ENCODE measurements at regions not wholly inside any gene's neighbourhood (a gene's known extent, or its start where the extent isn't known, plus 50 kb on each side); places are given as distances from the start of the nearest gene placed in this dataset.

DNA sequence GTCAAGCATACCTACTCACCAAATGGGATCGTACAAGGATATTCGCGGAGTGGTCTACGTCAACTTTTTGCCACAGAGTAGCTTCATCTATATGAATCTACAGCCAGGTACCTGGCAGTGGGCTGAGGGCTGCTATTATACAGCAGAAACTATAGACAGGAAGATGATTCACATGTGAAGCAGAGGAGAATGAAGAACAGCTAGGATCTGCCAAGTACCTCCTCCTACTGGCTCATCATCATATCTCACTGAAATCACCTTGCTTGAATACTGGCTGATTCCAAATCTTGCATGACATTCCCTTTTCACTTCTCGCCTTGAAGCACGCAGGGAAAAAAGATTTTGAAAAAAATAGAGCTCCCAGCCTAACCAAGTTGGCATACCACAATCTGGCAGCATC, 488.7 kb upstream of the NRSN1 start:
- Histone ChIP-seq H3K9me2 (ENCODE audit: low read depth, low read length) (no peaks in the 10 kb centered on the region), H3K4me2 (ENCODE audit: low read length) (no peak overlapping the region), H3K27me3 (ENCODE audit: insufficient read depth, low read length) (no peaks in the 10 kb centered on the region), H3K9ac (ENCODE audit: low read length) (no peak overlapping the region), H2AFZ (ENCODE audit: low read length) (no peak overlapping the region), H3K36me3 (ENCODE audit: insufficient read depth, low read length) (no peaks in the 10 kb centered on the region), H3K9me3 (ENCODE audit: low read length) (no peaks in the 10 kb centered on the region), H3F3A (ENCODE audit: insufficient read depth, low read length) (no peaks in the 10 kb centered on the region), H3K4me3 (ENCODE audit: low read depth, low read length, poor library complexity, severe bottlenecking) (no peak overlapping the region), H3K79me2 (ENCODE audit: insufficient read depth, low read length) (no peaks in the 10 kb centered on the region), H3K4me1 (ENCODE audit: insufficient read depth, low read length, severe bottlenecking) (no peaks in the 10 kb centered on the region), H3K27ac (ENCODE audit: low read depth, low read length, poor library complexity, severe bottlenecking) (no peak overlapping the region), H4K20me1 (ENCODE audit: insufficient read depth, low read length) (no peaks in the 10 kb centered on the region)
- TF ChIP-seq EZH2 (IDR thresholded peaks at IDR 0.05; ENCODE audit: borderline replicate concordance, low read length) = no peak
- TF ChIP-seq CTCF (IDR thresholded peaks at IDR 0.05; ENCODE audit: low read length) = no peak

GRCh38 chr6:23642849-23643248, 483.2 kb upstream of the NRSN1 start:
- Histone ChIP-seq H3K4me3 (ENCODE audit: low read depth, low read length, poor library complexity, severe bottlenecking) (no peak overlapping the region), H3K27me3 (ENCODE audit: insufficient read depth, low read length) (no peaks in the 10 kb centered on the region), H3K9me3 (ENCODE audit: low read length) (no peaks in the 10 kb centered on the region), H3K36me3 (ENCODE audit: insufficient read depth, low read length) (no peaks in the 10 kb centered on the region), H3K4me2 (ENCODE audit: low read length) (no peak overlapping the region), H3F3A (ENCODE audit: insufficient read depth, low read length) (no peaks in the 10 kb centered on the region), H3K27ac (ENCODE audit: low read depth, low read length, poor library complexity, severe bottlenecking) (no peak overlapping the region), H3K9ac (ENCODE audit: low read length) (no peak overlapping the region), H4K20me1 (ENCODE audit: insufficient read depth, low read length) (no peaks in the 10 kb centered on the region), H3K79me2 (ENCODE audit: insufficient read depth, low read length) (no peaks in the 10 kb centered on the region), H3K4me1 (ENCODE audit: insufficient read depth, low read length, severe bottlenecking) (no peaks in the 10 kb centered on the region), H3K9me2 (ENCODE audit: low read depth, low read length) (no peaks in the 10 kb centered on the region), H2AFZ (ENCODE audit: low read length) (no peak overlapping the region)
- TF ChIP-seq EZH2 (IDR thresholded peaks at IDR 0.05; ENCODE audit: borderline replicate concordance, low read length) = no peak
- TF ChIP-seq CTCF (IDR thresholded peaks at IDR 0.05; ENCODE audit: low read length) = no peak

DNA sequence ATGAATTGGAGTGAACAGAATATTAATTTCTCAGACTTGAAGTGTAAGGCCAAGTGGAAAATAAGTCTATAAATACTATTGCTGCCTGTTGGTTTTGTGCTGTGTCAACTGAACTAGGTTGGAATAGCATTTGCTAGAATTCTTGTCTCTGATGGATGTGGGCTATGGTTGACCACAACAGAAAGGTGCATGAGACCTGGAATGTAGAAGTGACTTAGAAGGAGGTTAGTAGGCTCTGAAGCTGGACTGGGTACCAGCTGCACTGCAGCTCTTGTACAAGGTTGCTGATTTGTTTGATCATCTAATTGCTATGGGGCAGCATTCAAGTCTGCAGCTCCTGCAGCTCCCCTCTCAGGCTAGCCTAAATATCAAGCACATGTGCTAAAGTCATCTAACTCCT, 479.0 kb upstream of the NRSN1 start:
- no peaks in the 10 kb centered on the region for H3K4me1 ChIP-seq (ENCODE audit: insufficient read depth, low read length, severe bottlenecking)
- no peaks in the 10 kb centered on the region for H3K79me2 ChIP-seq (ENCODE audit: insufficient read depth, low read length)
- H4K20me1 ChIP-seq (ENCODE audit: insufficient read depth, low read length) = no peaks in the 10 kb centered on the region
- no peak overlapping the region for H3K4me3 ChIP-seq (ENCODE audit: low read depth, low read length, poor library complexity, severe bottlenecking)
- H3K9me3 ChIP-seq (ENCODE audit: low read length) = no peaks in the 10 kb centered on the region
- H3K27me3 ChIP-seq (ENCODE audit: insufficient read depth, low read length) = no peaks in the 10 kb centered on the region
- no peaks in the 10 kb centered on the region for H3F3A ChIP-seq (ENCODE audit: insufficient read depth, low read length)
- no peak overlapping the region for H3K27ac ChIP-seq (ENCODE audit: low read depth, low read length, poor library complexity, severe bottlenecking)
- no peaks in the 10 kb centered on the region for H3K9me2 ChIP-seq (ENCODE audit: low read depth, low read length)
- H3K4me2 ChIP-seq (ENCODE audit: low read length) = no peak overlapping the region
- no peak overlapping the region for H2AFZ ChIP-seq (ENCODE audit: low read length)
- no peaks in the 10 kb centered on the region for H3K36me3 ChIP-seq (ENCODE audit: insufficient read depth, low read length)
- no peak for TF ChIP-seq CTCF (IDR thresholded peaks at IDR 0.05; ENCODE audit: low read length)
- TF ChIP-seq EZH2 (IDR thresholded peaks at IDR 0.05; ENCODE audit: borderline replicate concordance, low read length) = no peak
- no peak overlapping the region for H3K9ac ChIP-seq (ENCODE audit: low read length)

All from OCI-LY1 (cell line).